BLaER1 (cell line): ENCODE measurements at regions not wholly inside any gene's neighbourhood (a gene's known extent, or its start where the extent isn't known, plus 50 kb on each side); places are given as distances from the start of the nearest gene placed in this dataset.

Experiments
- H3K27ac ChIP-seq: shearing (Covaris generic); formaldehyde crosslinking; 2 replicates; pipeline ENCODE4 v1.8.1; 2022
- H3K27me3 ChIP-seq: shearing (Covaris generic); formaldehyde crosslinking; 2 replicates; pipeline ENCODE4 v1.8.1; 2022
- H3K36me3 ChIP-seq: shearing (Covaris generic); formaldehyde crosslinking; 2 replicates; pipeline ENCODE4 v1.8.1; 2022
- H3K4me1 ChIP-seq: shearing (Covaris generic); formaldehyde crosslinking; 2 replicates; pipeline ENCODE4 v1.8.1; 2022
- H3K4me2 ChIP-seq: shearing (Covaris generic); formaldehyde crosslinking; 2 replicates; pipeline ENCODE4 v1.8.1; 2022
- H3K4me3 ChIP-seq: shearing (Covaris generic); formaldehyde crosslinking; 2 replicates; pipeline ENCODE4 v1.8.1; 2022
- H3K9ac ChIP-seq: shearing (Covaris generic); formaldehyde crosslinking; 2 replicates; pipeline ENCODE4 v1.8.1; 2022
- H3K9me3 ChIP-seq: shearing (Covaris generic); formaldehyde crosslinking; 2 replicates; pipeline ENCODE4 v1.8.1; 2022
- H4K20me1 ChIP-seq: shearing (Covaris generic); formaldehyde crosslinking; 2 replicates; pipeline ENCODE4 v1.8.1; 2022
- Cebpa-rat ChIP-seq: shearing (Covaris generic); IDR thresholded peaks from 2 replicates; pipeline ENCODE4 v1.8.1; 2022

DNA sequence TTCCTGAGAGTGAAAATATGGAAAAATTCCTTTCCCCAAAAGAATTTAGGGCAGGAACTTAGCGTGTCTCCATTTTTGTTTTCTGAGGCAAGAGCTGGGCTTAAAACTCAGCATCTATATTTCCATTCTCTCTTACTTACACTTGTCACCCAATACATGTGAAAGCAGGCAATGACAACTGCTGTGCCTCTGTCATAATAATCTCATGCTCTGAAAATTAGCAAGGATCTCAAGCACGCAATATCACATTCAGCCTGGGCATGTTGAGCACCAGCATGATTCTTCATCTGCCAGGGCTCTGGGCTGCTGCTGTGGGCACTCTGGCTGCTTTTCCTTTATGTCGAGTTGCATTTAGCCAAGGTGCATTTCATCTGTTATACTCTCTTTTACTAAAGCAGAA, 255.5 kb downstream of the SNX10 start:
- Histone ChIP-seq H3K4me1 (no peaks in the 10 kb centered on the region), H3K27ac (no peak overlapping the region), H3K9ac (no peak overlapping the region), H4K20me1 (no peaks in the 10 kb centered on the region), H3K4me3 (no peak overlapping the region), H3K27me3 (no peaks in the 10 kb centered on the region), H3K9me3 (no peaks in the 10 kb centered on the region), H3K36me3 (no peaks in the 10 kb centered on the region), H3K4me2 (no peak overlapping the region)
- TF ChIP-seq Cebpa-rat, result no peak

DNA sequence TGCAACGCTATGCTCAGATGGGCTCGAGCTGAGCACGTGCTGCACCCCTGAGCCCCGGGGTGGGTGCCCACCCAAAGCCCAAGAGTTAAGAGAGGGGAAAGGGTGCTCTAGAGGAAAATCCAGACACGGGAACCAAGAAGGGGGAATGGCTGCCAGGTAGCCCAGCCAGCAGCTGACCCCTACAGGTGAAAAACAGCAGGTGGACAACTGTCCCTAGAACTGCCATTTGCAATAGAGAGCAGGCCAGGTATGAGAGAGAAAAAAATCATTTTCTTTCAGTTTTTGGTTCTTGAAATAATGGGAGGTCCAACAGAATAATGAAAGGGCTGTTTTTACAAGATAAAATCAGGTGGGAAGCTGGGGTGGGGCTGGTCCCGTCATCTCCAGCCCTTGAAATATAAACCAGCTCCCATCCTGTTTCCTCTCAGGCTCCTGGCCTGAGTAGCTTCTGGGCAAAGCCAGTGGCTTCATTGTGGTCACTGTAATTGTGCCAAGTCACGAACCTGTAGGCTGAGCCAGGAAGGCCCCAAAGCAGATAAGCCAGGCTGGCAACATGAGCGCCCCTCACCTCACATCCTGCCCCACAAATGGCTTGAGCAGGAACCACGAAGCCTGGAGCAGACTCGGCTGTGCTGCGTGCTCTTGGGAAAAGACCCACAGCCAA, 257.8 kb downstream of the SNX10 start:
- Histone ChIP-seq H4K20me1 (no peaks in the 10 kb centered on the region), H3K9me3 (no peaks in the 10 kb centered on the region), H3K27me3 (no peaks in the 10 kb centered on the region), H3K4me3 (no peak overlapping the region), H3K27ac (no peak overlapping the region), H3K4me1 (no peaks in the 10 kb centered on the region), H3K9ac (no peak overlapping the region), H3K4me2 (no peak overlapping the region), H3K36me3 (no peaks in the 10 kb centered on the region)
- no peak for TF ChIP-seq Cebpa-rat

DNA sequence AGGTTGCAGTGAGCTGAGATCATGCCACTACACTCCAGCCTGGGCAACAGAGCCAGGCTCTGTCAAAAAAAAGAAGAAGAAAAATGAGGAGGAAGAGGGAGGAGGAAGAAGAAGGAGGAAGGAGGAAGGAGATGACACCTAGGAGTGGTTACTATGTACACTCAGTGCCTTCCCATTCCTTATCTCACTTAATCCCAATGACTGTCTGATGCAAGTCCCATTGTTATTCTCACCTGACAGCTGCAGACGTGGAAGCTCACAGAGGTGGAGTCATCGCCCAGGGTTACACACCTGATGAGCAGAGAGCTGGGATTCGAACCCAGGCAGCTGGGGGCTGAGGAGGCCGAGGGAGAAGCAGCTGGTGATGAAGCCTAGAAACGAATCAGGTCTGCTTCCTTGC, 258.8 kb downstream of the SNX10 start:
- H3K4me3 ChIP-seq, result no peak overlapping the region
- H3K4me2 ChIP-seq, result no peak overlapping the region
- H3K27me3 ChIP-seq, result no peaks in the 10 kb centered on the region
- no peaks in the 10 kb centered on the region for H4K20me1 ChIP-seq
- no peaks in the 10 kb centered on the region for H3K9me3 ChIP-seq
- H3K27ac ChIP-seq, result no peak overlapping the region
- H3K4me1 ChIP-seq, result no peaks in the 10 kb centered on the region
- no peak for TF ChIP-seq Cebpa-rat
- H3K9ac ChIP-seq, result no peak overlapping the region
- H3K36me3 ChIP-seq, result no peaks in the 10 kb centered on the region

DNA sequence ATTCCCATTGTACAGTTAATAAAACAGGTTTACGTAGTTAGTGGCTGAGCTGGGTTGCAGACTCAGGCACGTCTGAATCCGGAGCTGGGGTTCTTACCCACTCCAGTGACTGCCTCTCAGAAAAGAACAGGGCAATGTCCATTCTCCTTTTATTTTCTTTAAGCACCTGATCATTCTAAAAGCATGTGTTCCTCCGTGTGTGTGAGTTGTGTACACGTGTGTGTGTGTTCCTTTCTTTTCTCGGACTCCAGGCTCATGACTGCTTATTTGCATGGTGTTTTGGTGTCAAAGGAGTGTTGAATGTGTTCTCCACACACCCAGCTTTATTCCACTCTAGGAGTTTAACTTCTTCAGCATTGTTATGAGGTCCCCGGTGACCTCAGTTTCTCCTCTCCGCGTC, 260.1 kb downstream of the SNX10 start:
- Histone ChIP-seq H3K4me1 (no peaks in the 10 kb centered on the region), H3K4me3 (no peak overlapping the region), H3K9me3 (no peaks in the 10 kb centered on the region), H3K27ac (no peak overlapping the region), H4K20me1 (no peaks in the 10 kb centered on the region), H3K36me3 (no peaks in the 10 kb centered on the region), H3K9ac (no peak overlapping the region), H3K27me3 (no peaks in the 10 kb centered on the region), H3K4me2 (no peak overlapping the region)
- TF ChIP-seq Cebpa-rat, result no peak

DNA sequence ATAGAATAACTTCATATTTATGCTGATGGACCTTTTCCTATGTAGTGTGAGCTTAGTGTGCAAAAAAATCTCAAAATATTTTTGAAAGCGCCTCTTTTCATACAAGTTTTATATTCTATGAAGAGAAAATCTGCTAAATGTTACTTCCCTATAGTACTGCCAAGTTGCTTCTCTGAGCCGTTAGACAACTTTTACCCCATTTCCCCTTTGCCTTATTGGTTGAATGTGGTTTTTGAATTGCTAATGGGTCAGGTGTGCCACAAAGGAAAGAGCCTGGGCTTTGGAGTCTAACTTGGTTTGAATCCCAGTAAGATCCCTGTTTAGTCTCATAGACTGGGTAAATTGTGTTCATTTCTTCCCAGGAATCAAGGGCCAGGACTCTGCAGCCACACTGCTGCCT, 261.5 kb downstream of the SNX10 start:
- Histone ChIP-seq H3K27ac (no peak overlapping the region), H3K4me1 (no peaks in the 10 kb centered on the region), H3K36me3 (no peaks in the 10 kb centered on the region), H3K9me3 (no peaks in the 10 kb centered on the region), H3K4me3 (no peak overlapping the region), H3K27me3 (no peaks in the 10 kb centered on the region), H3K9ac (no peak overlapping the region), H4K20me1 (no peaks in the 10 kb centered on the region), H3K4me2 (no peak overlapping the region)
- TF ChIP-seq Cebpa-rat, result no peak

DNA sequence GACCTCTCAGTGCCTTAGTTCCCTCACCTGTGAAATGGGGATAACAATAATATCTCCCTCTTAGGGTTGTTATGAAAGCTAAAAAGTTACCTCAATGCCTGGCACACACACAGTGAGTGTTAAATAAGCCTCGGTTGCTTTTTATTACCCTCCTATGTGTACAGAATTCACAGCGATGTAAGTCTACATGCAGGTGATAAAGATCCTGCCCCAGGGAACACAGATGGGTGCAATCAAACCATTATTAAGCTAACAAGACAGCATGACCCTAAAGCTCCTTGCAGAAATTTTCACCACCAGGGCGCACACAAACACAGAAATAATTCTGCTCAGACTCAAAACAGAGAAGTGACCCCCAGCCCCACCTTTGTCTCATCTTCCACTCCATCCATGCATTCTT, 261.9 kb downstream of the SNX10 start:
- H3K4me3 ChIP-seq, result no peak overlapping the region

DNA sequence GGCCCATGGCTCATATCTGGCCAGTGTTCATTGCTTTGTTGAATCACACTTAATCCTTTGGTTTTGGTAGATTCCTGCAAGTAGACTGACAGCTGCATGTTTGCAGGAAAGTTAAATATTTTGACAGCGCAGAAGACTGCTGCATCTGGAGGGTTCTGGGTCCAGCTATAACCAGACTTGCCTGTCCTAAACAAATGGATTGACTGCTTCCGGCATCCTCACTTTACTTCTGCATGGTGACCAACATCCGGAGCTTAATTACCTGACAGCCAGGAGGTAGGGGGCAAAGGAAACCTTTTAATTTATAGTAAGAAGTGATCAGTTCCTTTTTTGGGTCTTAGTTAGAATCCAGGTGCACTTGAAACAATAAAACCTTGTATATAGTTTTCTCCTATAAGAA, 263.3 kb downstream of the SNX10 start:
- Histone ChIP-seq H3K9me3 (no peaks in the 10 kb centered on the region), H4K20me1 (no peaks in the 10 kb centered on the region), H3K9ac (no peak overlapping the region), H3K27me3 (no peaks in the 10 kb centered on the region), H3K4me2 (no peak overlapping the region), H3K4me1 (no peaks in the 10 kb centered on the region), H3K27ac (no peak overlapping the region), H3K4me3 (no peak overlapping the region), H3K36me3 (no peaks in the 10 kb centered on the region)
- no peak for TF ChIP-seq Cebpa-rat

More for the DNA sequence above, 261.9 kb downstream of the SNX10 start:
- TF ChIP-seq Cebpa-rat, result no peak
- H4K20me1 ChIP-seq, result no peaks in the 10 kb centered on the region
- no peak overlapping the region for H3K4me2 ChIP-seq
- no peaks in the 10 kb centered on the region for H3K27me3 ChIP-seq
- no peaks in the 10 kb centered on the region for H3K4me1 ChIP-seq
- no peak overlapping the region for H3K9ac ChIP-seq
- no peak overlapping the region for H3K27ac ChIP-seq
- H3K36me3 ChIP-seq, result no peaks in the 10 kb centered on the region
- H3K9me3 ChIP-seq, result no peaks in the 10 kb centered on the region

DNA sequence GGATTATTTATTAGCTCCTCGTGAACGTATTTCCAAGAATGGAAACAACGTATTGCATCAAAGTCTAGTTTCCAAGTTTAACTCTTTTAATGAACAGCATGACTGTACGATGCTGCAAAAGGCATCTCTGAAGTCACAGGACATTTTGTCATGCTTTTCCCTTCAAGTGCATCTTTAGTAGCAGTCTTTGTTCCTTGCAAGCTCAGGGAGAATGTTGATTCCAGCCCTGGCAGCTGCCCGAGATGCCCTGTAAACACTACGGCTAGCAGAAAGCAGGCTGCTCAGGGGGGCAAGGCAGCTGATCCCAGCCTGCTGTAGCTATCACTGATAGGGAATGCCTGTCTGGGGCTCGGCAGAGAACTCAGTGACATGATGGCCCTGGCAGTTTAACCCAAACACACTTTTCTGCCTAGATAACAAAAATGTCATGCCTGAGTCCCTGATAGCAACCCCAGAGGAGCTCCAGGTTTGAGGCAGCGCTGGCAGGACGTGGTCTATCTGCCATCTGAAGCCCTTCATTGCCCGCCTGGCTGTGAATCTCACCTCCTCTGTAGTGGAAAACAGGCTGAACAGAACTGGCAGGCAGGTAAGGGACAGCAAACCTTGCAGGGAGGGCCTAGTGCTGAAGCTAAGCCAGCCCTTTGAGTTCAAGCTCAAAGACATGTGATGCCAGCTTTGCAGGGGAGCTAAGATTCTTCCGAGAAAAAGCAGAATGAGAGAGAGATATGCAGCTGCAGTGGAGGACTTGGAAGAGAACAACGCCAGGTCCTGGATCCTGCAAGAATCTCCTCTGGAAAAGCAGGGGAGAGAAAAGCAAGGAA, 264.6 kb downstream of the SNX10 start:
- Histone ChIP-seq H3K36me3 (no peaks in the 10 kb centered on the region), H3K4me1 (no peaks in the 10 kb centered on the region), H3K9me3 (no peaks in the 10 kb centered on the region), H3K4me2 (no peak overlapping the region), H3K4me3 (no peak overlapping the region), H4K20me1 (no peaks in the 10 kb centered on the region), H3K9ac (no peak overlapping the region), H3K27ac (no peak overlapping the region), H3K27me3 (no peaks in the 10 kb centered on the region)
- no peak for TF ChIP-seq Cebpa-rat

DNA sequence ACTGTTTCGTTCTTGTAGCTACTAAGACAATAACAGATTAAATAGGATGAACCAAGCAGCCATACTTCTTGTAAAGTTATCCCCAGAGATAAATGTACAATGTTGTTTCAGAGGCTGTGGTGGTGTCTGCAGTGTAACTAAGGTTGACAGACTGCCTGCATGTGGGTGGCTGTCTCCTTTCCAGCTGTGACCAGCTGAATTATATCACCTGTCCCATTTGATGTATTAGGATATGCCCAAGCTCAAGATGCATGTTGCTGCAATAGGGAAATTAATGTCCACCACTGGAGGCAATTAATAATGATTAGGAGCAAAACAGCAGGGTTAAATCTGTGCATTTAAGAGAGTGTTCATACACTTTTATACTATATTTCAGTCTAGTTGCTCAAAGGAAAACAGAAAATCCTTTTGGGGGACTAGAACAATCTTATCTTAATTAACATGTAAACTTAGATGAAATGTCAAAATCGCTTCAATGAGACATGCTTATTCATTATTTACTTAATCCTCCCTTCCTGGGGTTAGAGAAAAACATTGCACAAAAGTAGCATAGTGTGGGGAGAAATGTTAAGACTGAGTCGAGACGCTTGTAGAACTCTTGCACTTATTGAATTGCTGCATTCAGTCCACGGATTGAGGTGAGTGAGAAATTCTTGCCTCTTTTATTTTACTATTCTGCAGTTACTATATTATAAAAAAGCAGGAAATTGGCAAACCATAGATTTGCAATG, 269.0 kb downstream of the SNX10 start:
- no peak for TF ChIP-seq Cebpa-rat
- Histone ChIP-seq H3K9me3 (0 out of 2 replicates have a peak, but pooled peaks cover 3% of the 10 kb centered on the region), H3K27me3 (no peaks in the 10 kb centered on the region), H3K4me3 (no peak overlapping the region), H3K4me2 (no peak overlapping the region), H3K27ac (no peak overlapping the region), H3K9ac (no peak overlapping the region), H3K4me1 (no peaks in the 10 kb centered on the region), H3K36me3 (no peaks in the 10 kb centered on the region), H4K20me1 (no peaks in the 10 kb centered on the region)

DNA sequence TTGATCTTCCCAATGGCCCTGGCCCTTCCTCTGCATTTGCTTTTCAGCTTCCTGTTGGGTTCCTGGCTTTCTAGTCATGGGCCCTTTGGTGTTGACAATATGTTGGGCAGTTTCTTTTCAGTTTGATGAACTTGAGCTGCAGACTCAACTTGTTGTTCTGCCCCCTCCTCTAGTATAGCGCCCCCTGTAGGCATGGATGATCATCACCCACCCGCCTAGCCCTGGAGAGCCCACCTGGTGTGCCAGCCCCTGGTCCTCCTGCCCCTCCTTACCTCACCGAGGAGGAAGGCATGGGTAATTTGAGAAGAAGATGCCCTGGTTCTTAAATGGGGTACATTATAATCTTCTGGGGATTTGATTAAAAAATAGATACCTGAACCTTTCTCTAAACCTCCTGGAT, 271.2 kb downstream of the SNX10 start:
- Histone ChIP-seq H3K9me3 (0 out of 2 replicates have a peak, but pooled peaks cover 3% of the 10 kb centered on the region), H4K20me1 (no peaks in the 10 kb centered on the region), H3K4me3 (no peak overlapping the region), H3K27ac (no peak overlapping the region), H3K4me2 (no peak overlapping the region), H3K27me3 (no peaks in the 10 kb centered on the region), H3K4me1 (no peaks in the 10 kb centered on the region), H3K9ac (no peak overlapping the region), H3K36me3 (no peaks in the 10 kb centered on the region)
- TF ChIP-seq Cebpa-rat, result no peak
